Lower lobe of right lung (tissue), 2 donors: ENCODE measurements at regions not wholly inside any gene's neighbourhood (a gene's known extent, or its start where the extent isn't known, plus 50 kb on each side); places are given as distances from the start of the nearest gene placed in this dataset.

ENCODE experiments used
- ATAC-seq, 2 donors: fragments of 200-7000 bp; cut with Tn5 transposase; one replicate each; pipeline ENCODE4 v1.9.1; 2020 to 2022; ENCODE audit warnings: mild to moderate bottlenecking in 2 of 2, moderate library complexity in 2 of 2
- DNase-seq: peaks from one replicate; pipeline ENCODE4 v3.0.0-alpha.2; 2020
- H3K27ac ChIP-seq: fragments of 200-600 bp; one replicate; pipeline ENCODE4 v1.8.0; 2022
- H3K27me3 ChIP-seq: fragments of 200-600 bp; one replicate; pipeline ENCODE4 v1.8.0; 2022; ENCODE audit warnings: low read depth
- H3K36me3 ChIP-seq: fragments of 200-600 bp; one replicate; pipeline ENCODE4 v1.8.0; 2022; ENCODE audit warnings: mild to moderate bottlenecking
- H3K4me1 ChIP-seq: fragments of 200-600 bp; one replicate; pipeline ENCODE4 v1.8.0; 2022
- H3K4me3 ChIP-seq: fragments of 200-600 bp; one replicate; pipeline ENCODE4 v1.8.0; 2022; ENCODE audit warnings: mild to moderate bottlenecking
- H3K9me3 ChIP-seq: fragments of 200-600 bp; one replicate; pipeline ENCODE4 v1.8.0; 2022
- intact Hi-C: fragments of 100-400 bp; cut with DNase I; formaldehyde crosslinking; loops from one replicate; pipeline ENCODE4 v1.11.0; 2022
- TF ChIP-seq, protein P1 (sequence below): fragments of 200-600 bp; IDR thresholded peaks from one replicate; pipeline ENCODE4 v1.8.0; 2022; ENCODE audit warnings: antibody characterized with exemption, mild to moderate bottlenecking
- donor health status: DM: no; HTN: yes; CAD: no; lungs with severe emphysema.

- Histone ChIP-seq H3K9me3 (no peaks in the 10 kb centered on the region), H3K27ac (no peak overlapping the region), H3K4me1 (no peaks in the 10 kb centered on the region), H3K36me3 (no peaks in the 10 kb centered on the region), H3K4me3 (no peak overlapping the region), H3K27me3 (no peaks in the 10 kb centered on the region)
- no peak for DNase-seq
- TF ChIP-seq, protein P1, sequence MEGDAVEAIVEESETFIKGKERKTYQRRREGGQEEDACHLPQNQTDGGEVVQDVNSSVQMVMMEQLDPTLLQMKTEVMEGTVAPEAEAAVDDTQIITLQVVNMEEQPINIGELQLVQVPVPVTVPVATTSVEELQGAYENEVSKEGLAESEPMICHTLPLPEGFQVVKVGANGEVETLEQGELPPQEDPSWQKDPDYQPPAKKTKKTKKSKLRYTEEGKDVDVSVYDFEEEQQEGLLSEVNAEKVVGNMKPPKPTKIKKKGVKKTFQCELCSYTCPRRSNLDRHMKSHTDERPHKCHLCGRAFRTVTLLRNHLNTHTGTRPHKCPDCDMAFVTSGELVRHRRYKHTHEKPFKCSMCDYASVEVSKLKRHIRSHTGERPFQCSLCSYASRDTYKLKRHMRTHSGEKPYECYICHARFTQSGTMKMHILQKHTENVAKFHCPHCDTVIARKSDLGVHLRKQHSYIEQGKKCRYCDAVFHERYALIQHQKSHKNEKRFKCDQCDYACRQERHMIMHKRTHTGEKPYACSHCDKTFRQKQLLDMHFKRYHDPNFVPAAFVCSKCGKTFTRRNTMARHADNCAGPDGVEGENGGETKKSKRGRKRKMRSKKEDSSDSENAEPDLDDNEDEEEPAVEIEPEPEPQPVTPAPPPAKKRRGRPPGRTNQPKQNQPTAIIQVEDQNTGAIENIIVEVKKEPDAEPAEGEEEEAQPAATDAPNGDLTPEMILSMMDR = no peak
- intact Hi-C loops = no loop called here
- no peak for ATAC-seq
Measured at GRCh38 chr9:22911632-22912031, 465.0 kb downstream of the DMRTA1 start.

DNA sequence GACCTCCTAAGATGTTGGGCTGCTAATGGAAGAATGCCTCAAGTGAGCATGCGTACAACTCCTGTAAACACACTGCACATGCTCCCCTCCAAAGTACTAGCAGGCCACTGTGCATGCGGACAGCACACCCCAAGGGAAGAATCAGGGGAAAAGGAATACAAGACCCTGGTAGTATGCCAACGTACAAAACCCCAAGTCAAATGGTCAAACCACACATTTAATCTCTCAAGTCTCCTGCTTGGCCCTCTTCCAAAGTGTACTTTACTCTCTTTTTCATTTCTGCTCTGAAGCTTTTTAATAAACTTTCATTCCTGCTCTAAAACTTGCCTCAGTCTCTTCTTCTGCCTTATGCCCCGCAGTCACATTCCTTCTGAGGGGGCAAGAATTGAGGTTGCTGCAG, 466.4 kb downstream of the DMRTA1 start:
- DNase-seq = no peak
- intact Hi-C loops = no loop called here
- TF ChIP-seq, protein P1 = no peak
- Histone ChIP-seq H3K4me3 (no peak overlapping the region), H3K4me1 (no peaks in the 10 kb centered on the region), H3K9me3 (no peaks in the 10 kb centered on the region), H3K36me3 (no peaks in the 10 kb centered on the region), H3K27me3 (no peaks in the 10 kb centered on the region), H3K27ac (no peak overlapping the region)
- ATAC-seq = no peak

GRCh38 chr9:22913518-22913917, 466.9 kb downstream of the DMRTA1 start:
- no peak overlapping the region for H3K4me3 ChIP-seq
- no peaks in the 10 kb centered on the region for H3K36me3 ChIP-seq
- intact Hi-C loops = no loop called here
- no peaks in the 10 kb centered on the region for H3K4me1 ChIP-seq
- DNase-seq (no peak), ATAC-seq (no peak)
- H3K27ac ChIP-seq = no peak overlapping the region
- no peaks in the 10 kb centered on the region for H3K9me3 ChIP-seq
- TF ChIP-seq, protein P1 = no peak
- no peaks in the 10 kb centered on the region for H3K27me3 ChIP-seq

- no peaks in the 10 kb centered on the region for H3K36me3 ChIP-seq
- no peak overlapping the region for H3K4me3 ChIP-seq
- TF ChIP-seq, protein P1 = no peak
- intact Hi-C loops = no loop called here
- no peak for ATAC-seq
- H3K4me1 ChIP-seq = no peaks in the 10 kb centered on the region
- H3K27ac ChIP-seq = no peak overlapping the region
- no peaks in the 10 kb centered on the region for H3K9me3 ChIP-seq
- no peak for DNase-seq
- no peaks in the 10 kb centered on the region for H3K27me3 ChIP-seq
Measured at GRCh38 chr9:22916148-22916547, 469.5 kb downstream of the DMRTA1 start.

DNA sequence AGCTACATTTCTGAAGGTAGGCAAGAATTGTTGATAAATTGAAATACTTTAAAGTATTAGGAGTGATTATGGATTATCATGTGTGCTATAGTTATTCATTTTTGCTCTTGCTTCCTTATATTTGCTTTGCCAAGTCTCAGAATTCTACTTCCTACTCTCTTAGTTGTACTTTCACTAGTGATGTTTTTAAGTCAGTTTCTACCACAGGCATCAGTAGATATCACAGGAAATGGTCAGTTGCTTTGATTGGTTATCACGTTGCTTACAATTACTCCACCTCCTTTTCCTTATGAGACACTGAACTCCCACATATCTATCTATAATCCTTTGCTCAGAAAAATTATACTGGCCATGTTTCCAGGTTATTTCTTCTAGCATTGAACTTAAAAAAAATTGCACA, 472.8 kb downstream of the DMRTA1 start:
- Histone ChIP-seq H3K9me3 (no peaks in the 10 kb centered on the region), H3K27ac (no peak overlapping the region), H3K27me3 (no peaks in the 10 kb centered on the region), H3K4me3 (no peak overlapping the region), H3K36me3 (no peaks in the 10 kb centered on the region), H3K4me1 (no peaks in the 10 kb centered on the region)
- intact Hi-C loops = no loop called here
- ATAC-seq = no peak
- DNase-seq = no peak
- TF ChIP-seq, protein P1 = no peak

DNA sequence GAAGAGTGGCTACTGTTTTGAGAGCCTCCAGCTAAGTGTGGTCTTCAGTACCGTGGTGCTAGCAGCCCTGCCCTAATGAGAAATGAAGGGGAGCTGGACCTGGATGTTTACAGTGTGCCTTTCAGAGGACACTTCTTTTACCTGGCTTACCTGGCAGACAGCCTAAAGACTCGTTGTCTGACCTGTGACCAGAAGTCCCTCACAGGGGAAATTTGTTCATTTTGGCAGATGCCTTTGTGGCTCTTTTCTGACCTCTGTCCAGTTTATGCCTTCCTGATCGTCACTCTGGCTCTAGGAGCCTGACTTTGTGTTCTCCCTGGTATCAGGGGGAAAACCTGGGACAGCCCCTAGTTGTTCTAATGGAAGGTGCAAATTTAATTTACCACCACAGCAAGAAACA, 475.1 kb downstream of the DMRTA1 start:
- intact Hi-C loops = no loop called here
- Histone ChIP-seq H3K9me3 (no peaks in the 10 kb centered on the region), H3K27me3 (no peaks in the 10 kb centered on the region), H3K27ac (no peak overlapping the region), H3K4me3 (no peak overlapping the region), H3K4me1 (no peaks in the 10 kb centered on the region), H3K36me3 (no peaks in the 10 kb centered on the region)
- ATAC-seq = no peak
- TF ChIP-seq, protein P1 = no peak
- DNase-seq = no peak
